DMS53 treated with DMSO at 0.1 percent for 48 hours (cell line): ENCODE measurements at regions not wholly inside any gene's neighbourhood (a gene's known extent, or its start where the extent isn't known, plus 50 kb on each side); places are given as distances from the start of the nearest gene placed in this dataset.

Experiments
- DNase-seq: peaks from one replicate; lab custom pipeline; 2025; ENCODE audit not compliant: unreplicated experiment; lab: John Stamatoyannopoulos, UW

DNA sequence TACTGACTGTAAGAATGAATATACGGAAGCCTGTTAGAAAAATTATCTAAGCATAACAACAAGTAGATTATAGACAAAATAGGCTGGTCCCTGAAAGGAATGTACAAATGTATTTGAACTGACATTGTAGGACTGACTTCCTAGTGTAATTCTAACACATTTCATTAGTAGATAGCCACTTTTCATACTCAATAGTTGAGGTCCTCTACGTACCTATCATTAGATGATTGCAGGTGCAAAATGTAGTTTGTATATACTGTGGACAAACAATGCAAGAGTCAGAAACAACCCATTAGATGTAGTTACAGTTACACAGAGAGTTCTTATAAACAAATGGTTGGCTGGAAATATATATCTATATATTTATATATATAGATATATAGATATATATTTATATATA, 402.3 kb upstream of the SLITRK6 start:
- DNase-seq: no peak

DNA sequence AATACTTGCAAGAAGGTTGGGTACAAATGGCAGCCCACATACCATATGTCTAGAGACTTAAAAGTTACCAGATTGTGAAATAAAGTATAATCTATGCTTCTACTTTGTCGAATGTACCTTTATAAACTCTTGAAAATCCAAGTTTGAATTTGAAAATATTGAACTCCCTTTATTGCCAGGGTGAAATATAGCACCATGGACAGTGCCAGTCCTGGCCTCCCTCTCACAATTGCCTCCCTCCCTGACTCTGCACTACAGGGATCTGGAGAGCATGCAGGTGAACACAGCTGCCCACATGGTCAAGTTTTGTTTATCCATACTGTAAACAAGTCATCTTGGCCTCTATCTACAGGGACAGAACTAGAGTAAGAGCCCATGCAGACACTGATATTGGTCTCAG, 394.1 kb upstream of the SLITRK6 start:
- DNase-seq: no peak

DNA sequence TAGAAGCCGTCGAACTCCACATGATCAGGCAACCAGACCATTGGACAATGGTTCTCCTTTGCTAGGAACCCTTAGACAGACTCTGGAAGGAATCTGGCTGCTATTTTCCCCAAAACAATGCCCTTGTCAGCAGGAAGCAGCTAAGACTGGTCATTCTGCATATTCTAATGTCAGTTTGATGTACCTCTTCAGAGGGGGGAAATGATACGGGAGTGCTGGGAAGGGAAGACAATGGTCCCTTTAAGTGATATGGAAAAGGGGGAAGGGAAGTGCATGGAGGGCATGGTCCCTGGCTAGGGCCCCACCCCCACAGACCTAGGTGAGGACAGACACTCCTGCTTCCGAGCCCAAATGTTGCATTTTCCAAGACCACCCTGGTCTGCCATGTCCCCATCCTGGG, 389.0 kb upstream of the SLITRK6 start:
- no peak for DNase-seq

DNA sequence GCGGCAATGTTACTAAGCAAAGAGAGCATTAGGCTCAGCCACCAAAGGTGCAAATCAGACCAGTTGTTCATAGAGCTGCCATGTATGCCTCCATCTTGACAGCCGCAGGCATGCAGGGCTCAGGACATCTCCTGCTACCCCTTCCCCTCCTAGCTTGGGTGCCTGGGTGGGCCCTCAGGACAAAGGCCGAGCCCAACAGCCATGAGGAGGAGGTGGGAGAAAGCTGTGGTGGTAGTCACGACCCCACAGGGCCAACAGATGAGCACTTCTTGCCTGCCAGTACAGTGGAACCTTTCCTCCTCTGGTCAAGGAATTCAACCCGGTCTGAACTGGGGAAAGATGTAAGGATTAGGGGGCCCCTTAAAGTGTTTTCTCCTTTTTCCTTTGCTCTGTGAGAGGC, 386.4 kb upstream of the SLITRK6 start:
- DNase-seq: no peak

DNA sequence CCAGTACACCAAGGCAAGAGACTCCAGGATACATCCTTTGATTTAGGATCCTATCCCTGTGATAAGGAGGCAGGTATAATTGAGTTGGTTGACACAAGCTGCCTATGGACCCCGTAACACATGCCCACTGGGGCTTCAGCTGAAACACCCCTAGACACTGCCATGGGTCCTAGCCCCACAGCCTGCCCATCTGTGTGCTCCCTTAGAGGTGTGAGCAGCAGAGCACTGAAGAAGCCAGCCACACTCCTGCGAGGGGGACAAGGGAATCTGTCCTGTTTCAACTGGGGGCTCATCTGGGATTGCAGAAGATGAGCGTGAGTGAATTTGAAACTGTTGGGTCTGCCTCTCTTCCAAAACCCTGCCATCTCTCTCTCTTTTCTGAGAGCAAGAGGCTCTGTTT, 385.9 kb upstream of the SLITRK6 start:
- DNase-seq: no peak

DNA sequence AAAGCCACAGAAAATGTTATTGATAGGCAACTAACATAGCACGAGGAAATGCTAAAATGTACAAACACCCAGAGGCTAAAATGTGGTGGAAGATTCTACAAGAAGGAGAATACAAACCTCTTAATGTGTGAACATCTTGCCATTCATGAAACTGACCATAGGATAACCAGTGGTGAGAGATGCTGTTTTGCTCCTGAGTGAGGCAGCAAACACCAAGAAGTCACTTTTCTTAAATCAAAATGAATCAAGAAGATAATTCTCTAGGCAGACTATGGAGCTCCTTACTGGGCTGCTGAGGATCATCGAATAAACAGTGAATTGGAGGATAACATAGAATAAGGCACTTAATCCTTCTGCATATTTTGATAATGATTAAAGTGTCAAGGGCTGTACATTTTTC, 375.4 kb upstream of the SLITRK6 start:
- no peak for DNase-seq

DNA sequence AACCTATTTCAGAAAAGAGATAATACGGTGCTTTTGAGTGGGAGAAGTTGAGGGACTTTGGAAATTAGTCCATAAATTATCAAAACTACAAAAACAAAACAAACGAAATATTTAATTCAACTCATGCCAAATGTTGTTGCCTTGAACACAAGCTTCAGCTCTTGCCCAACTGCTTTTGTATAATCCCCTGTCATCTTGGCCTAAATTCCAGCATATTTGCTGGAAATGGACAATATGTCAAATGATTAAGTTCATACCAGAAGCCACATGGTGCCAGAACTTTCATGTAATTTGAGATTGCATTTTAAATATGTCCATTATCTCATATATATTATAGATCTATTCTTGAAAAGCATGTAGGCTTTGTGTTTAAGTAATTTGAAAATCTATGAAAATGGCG, 373.7 kb upstream of the SLITRK6 start:
- DNase-seq: no peak

DNA sequence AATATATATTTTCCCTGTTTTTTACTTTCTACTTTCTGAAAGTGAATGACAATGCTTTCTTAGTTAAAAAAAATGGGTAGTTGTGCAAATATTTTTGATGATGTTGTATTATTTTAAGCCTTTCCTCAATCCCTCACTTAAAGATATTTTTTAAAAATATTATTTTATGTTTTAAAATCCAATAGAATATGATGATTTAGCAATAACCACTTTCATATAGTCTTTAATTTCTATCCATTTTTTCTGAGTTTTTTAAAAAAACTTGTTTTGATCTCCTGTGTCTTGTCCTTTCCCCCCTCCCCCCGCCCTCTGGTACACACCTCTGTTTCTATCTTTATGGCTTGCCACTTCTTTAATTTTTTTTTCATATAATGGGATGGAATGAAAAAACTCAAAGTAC, 362.0 kb upstream of the SLITRK6 start:
- no peak for DNase-seq

DNA sequence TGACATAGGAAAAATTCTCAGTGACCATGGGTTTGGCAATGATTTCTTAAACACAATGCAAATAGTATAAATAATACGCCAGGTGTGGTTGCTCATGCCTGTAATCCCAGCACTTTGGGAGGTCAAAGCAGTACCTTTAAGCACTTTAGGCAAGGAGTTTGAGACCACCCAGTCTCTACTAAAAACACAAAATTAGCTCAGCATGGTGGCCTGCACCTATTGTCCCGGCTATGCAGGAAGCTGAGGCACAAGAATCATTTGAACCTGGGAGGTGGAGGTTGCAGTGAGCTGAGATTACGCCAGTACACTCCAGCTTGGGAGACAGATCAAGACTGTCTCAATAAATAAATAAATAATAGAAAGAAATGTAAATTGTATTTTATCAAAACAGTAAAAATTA, 356.5 kb upstream of the SLITRK6 start:
- DNase-seq: no peak

DNA sequence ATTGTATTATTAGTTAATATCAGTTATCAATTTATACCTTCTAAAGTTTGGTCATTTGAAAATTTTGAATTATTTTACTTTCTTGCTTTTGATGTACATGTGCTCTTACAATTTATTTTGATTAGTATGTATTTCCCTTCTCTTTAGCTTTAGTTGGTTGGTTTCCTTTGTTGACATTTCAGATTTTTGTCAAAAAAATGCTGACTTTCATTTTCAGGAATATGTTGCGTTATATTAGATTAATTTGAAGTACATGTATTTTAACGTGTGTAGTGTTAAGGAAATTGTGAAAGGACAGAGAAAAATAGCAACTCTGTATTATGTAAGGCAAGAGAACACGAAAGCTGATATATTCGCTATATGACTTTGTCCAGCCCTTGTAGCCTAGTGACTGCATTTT, 342.9 kb upstream of the SLITRK6 start:
- no peak for DNase-seq

DNA sequence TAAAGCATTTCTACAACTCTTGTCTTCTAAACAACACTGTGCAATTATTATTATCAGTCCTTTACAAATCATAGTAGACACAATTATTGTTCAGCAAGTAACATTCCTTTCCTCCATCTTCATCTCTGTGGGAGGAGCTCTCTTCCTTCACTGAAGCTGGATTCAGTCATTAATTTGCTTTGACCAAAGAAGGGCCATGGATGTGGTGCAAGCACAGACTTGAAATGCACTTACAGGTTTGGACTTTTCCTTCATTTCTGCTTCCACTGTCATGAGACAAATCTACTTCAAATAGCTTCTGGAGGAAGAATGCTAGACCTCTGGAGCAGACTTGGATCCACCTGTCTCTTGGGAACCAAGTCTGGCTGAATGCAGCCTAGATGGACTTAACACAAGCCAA, 336.6 kb upstream of the SLITRK6 start:
- no peak for DNase-seq

DNA sequence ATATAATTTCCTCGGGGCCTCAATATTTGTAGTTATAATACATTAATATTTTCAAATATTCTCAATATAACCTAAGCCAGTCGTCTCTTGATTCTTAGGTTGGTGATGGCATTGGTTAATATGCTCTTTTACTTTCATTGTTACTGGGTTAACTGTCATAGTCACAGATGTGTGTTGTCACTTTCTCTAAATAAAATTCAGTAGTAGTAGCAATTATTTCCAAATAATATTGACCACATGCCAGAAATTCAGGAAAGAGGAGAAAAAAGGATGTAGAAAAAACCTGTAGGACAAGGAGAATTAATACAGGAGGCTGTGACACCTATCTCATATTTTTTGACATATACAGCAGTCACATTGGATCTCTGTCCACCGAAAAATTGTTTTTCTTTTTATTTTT, 322.7 kb upstream of the SLITRK6 start:
- DNase-seq: no peak

DNA sequence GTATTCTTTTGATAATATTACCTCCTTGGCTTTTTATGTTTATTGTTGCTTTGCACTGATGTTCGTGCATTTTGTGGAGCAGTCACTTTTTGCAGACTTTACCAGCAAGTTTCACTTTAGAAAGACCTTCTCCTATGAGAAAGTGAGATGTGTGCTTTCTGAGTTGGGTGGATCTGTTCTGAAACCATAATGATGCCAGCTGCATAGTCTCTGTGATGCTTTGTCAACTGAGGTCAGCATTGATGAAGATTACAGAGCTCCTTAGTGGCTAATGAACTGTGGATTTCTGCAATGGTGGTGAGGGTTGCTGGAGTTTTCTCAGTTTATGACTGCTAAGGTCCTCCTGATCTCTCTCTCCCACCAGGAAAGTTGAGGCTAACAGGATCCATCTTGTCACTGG, 309.9 kb upstream of the SLITRK6 start:
- no peak for DNase-seq

DNA sequence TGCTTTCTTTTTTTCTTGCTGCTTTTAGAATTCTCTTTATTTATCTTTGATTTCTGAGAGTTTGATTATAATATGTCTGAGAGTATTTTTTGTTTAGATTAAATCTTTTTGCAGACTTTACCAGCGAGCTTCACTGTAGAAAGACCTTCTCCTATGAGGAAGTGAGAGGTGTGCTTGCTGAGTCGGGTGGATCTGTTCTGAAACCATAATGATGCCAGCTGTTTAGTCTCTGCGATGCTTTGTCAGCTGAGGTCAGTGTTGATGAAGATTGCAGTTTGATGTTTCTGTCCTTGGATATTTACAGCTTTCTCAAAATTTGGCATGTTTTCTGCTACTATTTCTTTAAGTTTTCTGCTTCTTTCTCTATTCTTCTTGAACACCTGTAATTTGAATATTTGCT, 309.1 kb upstream of the SLITRK6 start:
- DNase-seq: no peak

DNA sequence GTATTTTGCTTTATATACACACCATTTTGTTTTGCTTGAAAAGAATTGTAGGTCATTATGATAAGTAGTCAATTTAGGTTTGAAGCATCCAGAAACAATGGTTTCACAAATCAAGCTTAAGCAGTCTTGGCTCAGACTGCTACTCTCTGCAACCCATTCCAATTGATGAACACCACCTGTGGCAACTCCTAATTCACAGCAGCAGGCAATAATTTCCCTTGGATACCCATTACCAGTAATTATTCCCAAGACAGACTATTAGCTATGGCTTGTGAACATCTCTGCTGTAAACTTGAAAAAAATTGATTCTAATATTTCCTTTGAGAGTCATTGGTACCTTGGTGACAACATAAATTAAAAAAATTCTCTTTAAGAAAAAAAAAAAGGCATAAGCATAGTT, 299.3 kb upstream of the SLITRK6 start:
- no peak for DNase-seq

DNA sequence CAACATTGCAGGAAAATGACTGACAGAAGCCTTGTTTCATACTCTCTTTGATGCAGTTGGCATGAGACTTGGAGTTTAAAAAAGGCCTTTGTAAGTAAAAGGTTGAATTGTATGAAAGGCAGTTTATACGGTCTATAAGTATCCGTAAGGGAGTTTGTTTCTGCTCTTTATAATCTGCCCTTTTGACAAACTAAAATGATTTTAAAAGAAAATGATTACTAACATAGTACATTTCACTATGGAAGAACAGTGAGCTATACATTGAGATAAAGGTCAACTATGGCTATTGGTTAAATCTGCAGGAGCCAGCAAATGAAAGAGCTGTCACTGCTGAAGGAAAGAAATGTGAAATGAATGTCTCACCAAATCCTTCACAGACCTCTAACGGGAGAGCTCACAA, 296.1 kb upstream of the SLITRK6 start:
- no peak for DNase-seq

DNA sequence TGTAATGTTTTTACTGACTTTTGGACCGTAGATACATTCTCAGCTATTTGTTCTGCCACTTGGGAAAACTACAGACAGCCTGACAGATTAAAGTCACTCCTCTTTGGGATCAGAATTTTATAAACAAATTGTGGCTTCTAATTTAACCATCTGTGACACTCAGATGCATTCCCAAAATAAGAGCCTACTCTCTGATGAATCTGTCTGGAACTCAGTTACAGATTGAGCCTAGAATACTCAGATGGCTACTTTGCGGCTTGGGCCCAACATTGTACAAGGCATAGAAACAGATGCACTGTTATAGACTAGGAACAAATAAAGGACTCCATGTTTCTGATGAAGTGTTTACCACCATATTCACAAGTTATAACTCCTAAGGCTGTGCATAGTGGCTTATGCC, 291.0 kb upstream of the SLITRK6 start:
- no peak for DNase-seq

DNA sequence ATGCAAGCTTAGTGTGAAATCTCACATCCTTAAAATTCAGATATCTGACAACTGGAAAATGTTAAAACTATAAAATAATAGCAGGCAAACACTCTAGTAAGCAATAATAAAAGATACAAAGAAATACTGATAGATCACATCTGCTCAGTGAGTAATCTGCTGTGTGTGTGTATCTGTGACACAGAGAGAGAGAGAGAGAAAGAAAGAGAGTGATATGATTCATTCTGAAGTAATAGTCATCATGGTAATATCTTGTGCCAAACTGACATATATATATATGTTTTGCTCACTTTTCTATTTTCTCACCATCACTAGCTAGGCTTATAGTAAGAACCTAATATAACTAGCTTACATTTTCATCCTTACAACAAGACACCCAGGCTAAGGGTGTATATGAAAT, 288.0 kb upstream of the SLITRK6 start:
- DNase-seq: no peak

DNA sequence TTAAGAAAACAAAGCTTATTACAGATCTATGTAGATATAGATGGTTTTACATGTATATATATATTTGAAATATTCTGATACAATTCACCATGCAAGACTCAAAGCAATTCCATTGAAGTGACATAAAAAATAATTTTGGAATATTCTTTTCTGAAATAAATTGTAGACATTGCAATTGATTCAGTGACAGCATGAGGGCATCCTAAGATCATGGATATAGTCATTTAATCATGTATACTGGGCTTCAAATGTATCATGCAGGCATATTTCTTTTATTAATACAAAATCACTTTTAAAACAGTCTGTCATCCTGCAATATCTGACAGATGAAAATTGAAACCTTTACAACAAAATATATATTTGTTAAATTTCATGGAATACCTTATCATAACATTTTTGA, 286.7 kb upstream of the SLITRK6 start:
- DNase-seq: no peak

DNA sequence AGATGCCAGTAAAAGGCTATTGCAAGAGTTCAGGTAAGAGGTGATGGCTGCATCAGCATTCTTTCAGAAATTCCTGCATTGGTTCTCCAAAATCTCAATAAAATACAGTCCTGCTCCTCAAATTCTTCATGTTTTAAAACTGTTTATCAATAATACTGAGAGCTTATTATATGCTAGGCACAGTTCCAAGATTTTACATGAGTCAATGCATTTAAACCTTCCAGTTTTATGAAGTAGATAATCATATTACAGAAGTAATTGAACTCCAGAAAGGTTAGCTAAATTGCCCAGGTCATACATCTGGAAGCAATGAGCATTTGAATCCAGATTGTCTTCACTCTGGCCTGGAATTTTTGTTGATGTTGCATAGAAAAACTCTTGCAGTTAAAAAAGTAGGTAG, 282.9 kb upstream of the SLITRK6 start:
- no peak for DNase-seq

DNA sequence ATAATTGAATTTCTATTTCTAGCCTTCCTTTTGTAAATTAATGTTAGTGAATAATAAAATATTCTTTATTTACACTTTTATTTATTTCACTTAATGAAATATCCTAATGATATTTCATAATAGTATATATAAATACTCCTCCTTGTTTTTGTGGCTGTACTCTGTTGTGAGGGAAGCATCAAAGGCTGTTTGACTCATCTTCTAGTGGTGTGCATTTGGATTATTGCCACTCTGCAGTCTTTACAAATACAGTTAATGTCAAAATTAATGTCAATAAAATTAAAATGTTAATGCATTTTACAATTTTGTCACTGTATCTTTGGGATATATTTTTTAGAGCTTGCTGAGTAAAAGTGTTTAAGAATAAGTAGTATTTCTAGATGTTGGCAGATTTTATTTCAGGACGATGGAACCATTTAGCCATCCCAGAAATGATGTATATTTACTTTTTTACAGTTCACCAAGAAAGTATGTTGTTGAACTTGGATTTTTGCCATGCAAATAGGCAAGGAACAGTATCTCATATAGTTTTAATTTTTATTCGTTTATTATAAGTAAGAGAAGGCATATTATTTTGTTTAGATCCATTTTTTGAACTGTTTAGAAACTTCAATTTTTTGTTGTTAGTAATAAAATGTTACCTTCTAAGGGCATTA, 281.2 kb upstream of the SLITRK6 start:
- DNase-seq: no peak

DNA sequence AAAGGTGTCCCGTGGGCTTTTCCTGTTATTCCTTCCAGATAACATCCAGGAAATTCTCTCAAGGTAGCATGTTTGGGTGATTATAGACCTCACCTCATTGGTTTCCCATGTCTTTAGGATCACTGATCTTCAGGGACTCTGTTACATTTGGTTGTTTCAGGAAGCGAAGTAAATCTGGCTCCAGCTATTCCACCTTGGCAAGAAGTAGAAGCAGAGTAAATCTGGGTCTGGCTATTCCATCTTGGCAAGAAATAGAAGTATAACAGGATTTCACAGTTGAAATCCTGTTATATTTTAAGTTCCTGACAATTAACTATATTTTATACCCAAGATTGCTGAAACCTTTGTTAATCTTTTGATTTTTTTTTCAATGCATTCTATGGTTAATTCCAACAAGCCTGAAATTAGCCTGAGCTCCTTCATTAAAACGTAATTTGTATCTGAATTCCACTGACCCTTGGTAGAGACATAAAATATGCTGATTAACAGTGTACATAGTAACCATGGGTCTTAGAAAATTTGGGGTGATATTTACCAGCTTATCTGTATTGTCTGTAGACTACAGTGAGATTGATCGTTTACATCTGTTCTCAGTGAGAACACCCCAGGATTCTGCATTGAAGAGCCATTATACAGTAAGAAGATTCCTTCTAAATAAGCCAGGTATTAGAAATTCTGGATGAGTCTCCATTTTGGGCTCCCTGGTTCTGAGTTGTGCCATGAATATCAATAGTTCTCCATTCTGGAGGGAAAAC, 267.6 kb upstream of the SLITRK6 start:
- no peak for DNase-seq

DNA sequence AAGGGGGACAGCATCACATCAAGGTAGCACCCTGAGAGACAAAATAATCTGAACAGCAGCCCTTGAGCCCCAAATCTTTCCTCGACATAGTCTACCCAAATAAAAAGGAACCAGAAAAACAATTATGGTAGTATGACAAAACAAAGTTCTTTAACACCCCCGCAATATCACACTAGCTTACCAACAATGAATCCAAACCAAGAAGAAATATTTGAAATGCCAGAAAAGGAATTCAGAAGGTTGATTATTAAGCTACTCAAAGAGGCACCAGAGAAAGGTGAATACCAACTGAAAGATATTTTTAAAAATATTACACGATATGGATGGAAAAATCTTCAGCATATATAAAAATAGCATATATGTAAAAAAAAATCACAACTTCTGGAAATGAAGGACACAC, 252.9 kb upstream of the SLITRK6 start:
- DNase-seq: no peak
